Esophagus squamous epithelium (tissue), 4 donors: ENCODE measurements at regions not wholly inside any gene's neighbourhood (a gene's known extent, or its start where the extent isn't known, plus 50 kb on each side); places are given as distances from the start of the nearest gene placed in this dataset.
"Not testable (repeated sequence)": the region's sequence is repeated elsewhere in the genome, so short reads cannot be mapped to it uniquely, and the experiment has no call there.

Source experiments
- POLR2A ChIP-seq, 4 donors: fragments of 450-650 bp; IDR thresholded peaks; one replicate each; pipeline ENCODE4 v1.6.1; 2017; ENCODE audit warnings: antibody characterized with exemption in 4 of 4, mild to moderate bottlenecking in 4 of 4, moderate library complexity in 3 of 4
- TF ChIP-seq, protein P1 (sequence below), 6 experiments: fragments of 450-650 bp in 4 of 6; fragments of 200-600 bp in 2 of 6; sonication (generic) in 2 of 6; IDR thresholded peaks; one replicate each; pipeline ENCODE4 v1.5.1; 2016 to 2019; ENCODE audit warnings: antibody characterized with exemption in 6 of 6, mild to moderate bottlenecking in 4 of 6, moderate library complexity in 4 of 6

DNA sequence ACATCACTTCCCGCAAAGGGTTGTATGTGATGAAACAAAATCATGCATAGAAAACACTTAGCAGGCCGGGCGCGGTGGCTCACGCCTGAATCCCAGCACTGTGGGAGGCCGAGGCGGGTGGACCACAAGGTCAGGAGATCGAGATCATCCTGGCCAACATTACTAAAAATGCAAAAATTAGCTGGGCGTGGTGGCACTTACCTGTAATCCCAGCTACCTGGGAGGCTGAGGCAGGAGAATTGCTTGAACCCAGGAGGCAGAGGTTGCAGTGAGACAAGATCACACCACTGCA, 265.9 kb downstream of the FAM43A start:
- TF ChIP-seq POLR2A (IDR thresholded peaks at IDR 0.05) = not testable (repeated sequence)
- TF ChIP-seq, protein P1, sequence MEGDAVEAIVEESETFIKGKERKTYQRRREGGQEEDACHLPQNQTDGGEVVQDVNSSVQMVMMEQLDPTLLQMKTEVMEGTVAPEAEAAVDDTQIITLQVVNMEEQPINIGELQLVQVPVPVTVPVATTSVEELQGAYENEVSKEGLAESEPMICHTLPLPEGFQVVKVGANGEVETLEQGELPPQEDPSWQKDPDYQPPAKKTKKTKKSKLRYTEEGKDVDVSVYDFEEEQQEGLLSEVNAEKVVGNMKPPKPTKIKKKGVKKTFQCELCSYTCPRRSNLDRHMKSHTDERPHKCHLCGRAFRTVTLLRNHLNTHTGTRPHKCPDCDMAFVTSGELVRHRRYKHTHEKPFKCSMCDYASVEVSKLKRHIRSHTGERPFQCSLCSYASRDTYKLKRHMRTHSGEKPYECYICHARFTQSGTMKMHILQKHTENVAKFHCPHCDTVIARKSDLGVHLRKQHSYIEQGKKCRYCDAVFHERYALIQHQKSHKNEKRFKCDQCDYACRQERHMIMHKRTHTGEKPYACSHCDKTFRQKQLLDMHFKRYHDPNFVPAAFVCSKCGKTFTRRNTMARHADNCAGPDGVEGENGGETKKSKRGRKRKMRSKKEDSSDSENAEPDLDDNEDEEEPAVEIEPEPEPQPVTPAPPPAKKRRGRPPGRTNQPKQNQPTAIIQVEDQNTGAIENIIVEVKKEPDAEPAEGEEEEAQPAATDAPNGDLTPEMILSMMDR (IDR thresholded peaks at IDR 0.05) = not testable (repeated sequence)
